AG04450 (cell line): ENCODE measurements at regions not wholly inside any gene's neighbourhood (a gene's known extent, or its start where the extent isn't known, plus 50 kb on each side); places are given as distances from the start of the nearest gene placed in this dataset.

Experiments
- CTCF ChIA-PET: fragments of 300-600, 350-600 bp; formaldehyde crosslinking; extraction: SDS; loops from one replicate; lab custom pipeline; 2022; ENCODE audit warnings: antibody characterized with exemption, inconsistent platforms; lab: Charles Lee
- POLR2A ChIA-PET: fragments of 350-600 bp; formaldehyde crosslinking; extraction: SDS; loops from one replicate; lab custom pipeline; 2021; ENCODE audit warnings: antibody characterized with exemption, inconsistent platforms; lab: Yijun Ruan, JAX
- DNase-seq: peaks from one replicate; pipeline ENCODE4 v3.0.0-alpha.2; 2011; ENCODE audit warnings: low read depth, low spot score
- H3K27ac ChIP-seq: one replicate; pipeline ENCODE4 v1.5.1; 2012; ENCODE audit warnings: low read depth, low read length, control low read depth
- H3K27me3 ChIP-seq: one replicate; pipeline ENCODE4 v1.6.0; 2012; ENCODE audit warnings: low read length; ENCODE audit not compliant: control insufficient read depth, insufficient read depth
- H3K4me3 ChIP-seq: 2 replicates; pipeline ENCODE4 v1.5.1; 2011; ENCODE audit warnings: mild to moderate bottlenecking, low read depth, low read length, control low read depth
- H3K9me3 ChIP-seq: 2 replicates; pipeline ENCODE4 v1.5.1; 2012; ENCODE audit warnings: low read length; ENCODE audit not compliant: control insufficient read depth, insufficient read depth
- TF ChIP-seq, protein P1 (sequence below): IDR thresholded peaks from 2 replicates; pipeline ENCODE4 v1.5.1; 2011; ENCODE audit warnings: low read depth, low read length, control low read depth, inconsistent platforms

GRCh38 chr18:43932140-43932539 is 654.9 kb upstream of the SYT4 start:
- DNase-seq, result no peak

GRCh38 chr18:43933177-43933576 is 655.9 kb upstream of the SYT4 start:
- ChIA-PET POLR2A (no interaction called here), CTCF (no interaction called here)
- H3K27me3 ChIP-seq, result no peaks in the 10 kb centered on the region
- TF ChIP-seq, protein P1, sequence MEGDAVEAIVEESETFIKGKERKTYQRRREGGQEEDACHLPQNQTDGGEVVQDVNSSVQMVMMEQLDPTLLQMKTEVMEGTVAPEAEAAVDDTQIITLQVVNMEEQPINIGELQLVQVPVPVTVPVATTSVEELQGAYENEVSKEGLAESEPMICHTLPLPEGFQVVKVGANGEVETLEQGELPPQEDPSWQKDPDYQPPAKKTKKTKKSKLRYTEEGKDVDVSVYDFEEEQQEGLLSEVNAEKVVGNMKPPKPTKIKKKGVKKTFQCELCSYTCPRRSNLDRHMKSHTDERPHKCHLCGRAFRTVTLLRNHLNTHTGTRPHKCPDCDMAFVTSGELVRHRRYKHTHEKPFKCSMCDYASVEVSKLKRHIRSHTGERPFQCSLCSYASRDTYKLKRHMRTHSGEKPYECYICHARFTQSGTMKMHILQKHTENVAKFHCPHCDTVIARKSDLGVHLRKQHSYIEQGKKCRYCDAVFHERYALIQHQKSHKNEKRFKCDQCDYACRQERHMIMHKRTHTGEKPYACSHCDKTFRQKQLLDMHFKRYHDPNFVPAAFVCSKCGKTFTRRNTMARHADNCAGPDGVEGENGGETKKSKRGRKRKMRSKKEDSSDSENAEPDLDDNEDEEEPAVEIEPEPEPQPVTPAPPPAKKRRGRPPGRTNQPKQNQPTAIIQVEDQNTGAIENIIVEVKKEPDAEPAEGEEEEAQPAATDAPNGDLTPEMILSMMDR, result no peak
- H3K27ac ChIP-seq, result no peak overlapping the region
- H3K4me3 ChIP-seq, result no peak overlapping the region
- H3K9me3 ChIP-seq, result no peaks in the 10 kb centered on the region
- DNase-seq, result no peak

More at GRCh38 chr18:43932140-43932539, 654.9 kb upstream of the SYT4 start:
- Histone ChIP-seq H3K9me3 (no peaks in the 10 kb centered on the region), H3K4me3 (no peak overlapping the region), H3K27ac (no peak overlapping the region), H3K27me3 (no peaks in the 10 kb centered on the region)
- CTCF ChIA-PET, result no interaction called here
- POLR2A ChIA-PET, result no interaction called here
- TF ChIP-seq, protein P1, result no peak

- H3K27ac ChIP-seq, result no peak overlapping the region
- POLR2A ChIA-PET, result no interaction called here
- H3K27me3 ChIP-seq, result no peaks in the 10 kb centered on the region
- no peak for DNase-seq
- no peak overlapping the region for H3K4me3 ChIP-seq
- no peaks in the 10 kb centered on the region for H3K9me3 ChIP-seq
- CTCF ChIA-PET, result no interaction called here
- TF ChIP-seq, protein P1, result no peak
These were observed 657.0 kb upstream of the SYT4 start for GRCh38 chr18:43934322-43934721.

DNA sequence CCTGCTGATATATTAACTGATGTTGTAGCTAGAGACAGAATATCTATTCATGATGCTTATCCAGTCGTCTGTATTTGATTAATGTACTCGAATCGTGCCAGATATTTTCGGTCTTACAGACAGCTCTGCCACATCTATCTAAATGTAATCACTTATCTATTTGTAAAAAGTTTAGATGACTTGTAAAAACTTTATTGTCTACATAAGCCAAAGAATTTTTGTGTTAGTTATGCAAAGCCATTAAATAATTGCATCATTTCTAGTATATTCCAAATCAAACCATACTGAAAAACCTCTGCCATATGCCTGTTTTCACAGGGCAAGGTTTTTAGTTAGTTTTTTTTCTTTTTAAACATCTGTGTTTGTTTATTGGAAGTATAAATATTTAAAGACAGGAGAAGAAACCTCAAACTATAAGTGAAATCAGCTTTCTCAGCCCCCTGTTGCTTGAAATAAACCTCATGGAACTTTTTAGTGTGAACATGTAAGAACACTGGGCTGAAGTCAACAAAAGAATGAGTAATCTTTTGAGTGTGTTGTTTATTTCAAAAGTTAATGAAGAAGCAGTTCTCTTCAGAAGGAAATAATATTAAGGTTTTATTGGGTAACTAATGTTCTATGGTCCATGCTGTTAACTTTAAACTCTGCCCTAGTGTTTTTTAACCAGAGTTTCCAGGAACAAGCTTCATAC is 657.6 kb upstream of the SYT4 start:
- no peaks in the 10 kb centered on the region for H3K9me3 ChIP-seq
- POLR2A ChIA-PET, result no interaction called here
- H3K27ac ChIP-seq, result no peak overlapping the region
- no peaks in the 10 kb centered on the region for H3K27me3 ChIP-seq
- peak; percentile 71 for DNase-seq
- no peak overlapping the region for H3K4me3 ChIP-seq
- TF ChIP-seq, protein P1, result no peak
- CTCF ChIA-PET, result no interaction called here

DNA sequence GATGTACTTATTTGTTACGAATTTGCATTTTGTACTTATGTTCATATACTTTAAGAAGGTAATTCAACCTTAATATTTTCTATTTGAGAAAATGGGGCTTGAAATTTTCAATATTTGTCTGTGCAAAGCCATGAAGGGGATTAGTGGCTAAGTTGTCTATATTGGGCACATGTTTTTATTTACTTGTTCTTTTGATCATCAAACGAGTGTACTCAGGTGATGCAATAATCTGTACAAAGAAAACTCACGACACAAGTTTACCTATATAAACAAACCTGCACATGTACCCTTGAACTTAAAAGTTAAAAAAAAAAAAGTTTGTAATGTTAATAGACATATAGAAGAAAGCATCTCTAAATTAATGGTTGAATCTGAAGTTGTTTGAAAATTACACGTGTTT is 658.9 kb upstream of the SYT4 start:
- no peak overlapping the region for H3K27ac ChIP-seq
- no peaks in the 10 kb centered on the region for H3K27me3 ChIP-seq
- H3K9me3 ChIP-seq, result no peaks in the 10 kb centered on the region
- CTCF ChIA-PET, result no interaction called here
- H3K4me3 ChIP-seq, result no peak overlapping the region
- POLR2A ChIA-PET, result no interaction called here
- TF ChIP-seq, protein P1, result no peak
- DNase-seq, result no peak
